NCI-H1105 (cell line): ENCODE measurements at regions not wholly inside any gene's neighbourhood (a gene's known extent, or its start where the extent isn't known, plus 50 kb on each side); places are given as distances from the start of the nearest gene placed in this dataset.
"Not testable (repeated sequence)": the region's sequence is repeated elsewhere in the genome, so short reads cannot be mapped to it uniquely, and the experiment has no call there.

Experiments used
- DNase-seq: peaks from one replicate; lab custom pipeline; 2025; lab: John Stamatoyannopoulos, UW

- DNase-seq: no peak
These were observed 409.3 kb downstream of the AGTPBP1 start for GRCh38 chr9:85332487-85332886.

GRCh38 chr9:85331626-85332025 is 410.1 kb downstream of the AGTPBP1 start:
- no peak for DNase-seq

GRCh38 chr9:85322592-85322991 is 419.2 kb downstream of the AGTPBP1 start:
- no peak for DNase-seq

DNA sequence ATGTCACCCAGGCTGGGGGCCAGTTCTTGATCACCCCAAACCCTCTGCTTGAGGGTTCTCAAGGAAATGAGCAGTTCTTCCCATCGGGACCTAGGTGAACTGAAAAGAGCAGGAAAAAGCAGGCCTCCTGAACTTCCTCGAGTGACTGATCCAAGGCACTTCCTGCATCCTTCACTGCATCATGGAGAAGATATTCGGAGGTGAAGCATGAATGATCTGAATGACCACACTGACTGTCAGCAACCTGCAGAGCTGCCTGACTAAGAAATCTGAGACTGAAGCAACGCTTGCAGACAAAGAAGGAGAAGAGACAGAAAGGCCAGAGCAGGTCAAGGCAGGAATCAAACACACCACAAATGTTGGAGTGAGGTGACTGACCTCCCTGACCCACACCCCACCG is 420.2 kb downstream of the AGTPBP1 start:
- no peak for DNase-seq

- no peak for DNase-seq
These were observed 421.7 kb downstream of the AGTPBP1 start for GRCh38 chr9:85319936-85320656.

DNA sequence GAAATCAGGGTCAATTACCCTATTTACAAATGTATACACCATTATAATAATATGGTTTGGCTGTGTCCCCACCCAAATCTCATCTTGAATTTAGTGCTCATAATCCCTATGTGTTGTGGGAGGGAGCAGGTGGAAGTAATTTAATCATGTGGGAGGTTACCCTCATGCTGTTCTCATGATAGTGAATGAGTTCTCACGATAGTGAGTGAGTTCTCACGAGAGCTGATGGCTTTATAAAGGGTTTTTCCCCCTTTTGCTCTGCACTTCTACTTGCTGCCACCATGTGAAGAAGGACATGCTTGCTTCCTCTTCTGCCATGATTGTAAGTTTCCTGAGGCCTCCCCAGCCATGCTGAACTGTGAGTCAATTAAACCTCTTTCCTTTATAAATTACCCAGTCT is 426.2 kb downstream of the AGTPBP1 start:
- DNase-seq: not testable (repeated sequence)

- DNase-seq: no peak
These were observed 431.2 kb downstream of the AGTPBP1 start for GRCh38 chr9:85310573-85310972.

GRCh38 chr9:85303757-85304134 is 438.0 kb downstream of the AGTPBP1 start:
- no peak for DNase-seq

DNA sequence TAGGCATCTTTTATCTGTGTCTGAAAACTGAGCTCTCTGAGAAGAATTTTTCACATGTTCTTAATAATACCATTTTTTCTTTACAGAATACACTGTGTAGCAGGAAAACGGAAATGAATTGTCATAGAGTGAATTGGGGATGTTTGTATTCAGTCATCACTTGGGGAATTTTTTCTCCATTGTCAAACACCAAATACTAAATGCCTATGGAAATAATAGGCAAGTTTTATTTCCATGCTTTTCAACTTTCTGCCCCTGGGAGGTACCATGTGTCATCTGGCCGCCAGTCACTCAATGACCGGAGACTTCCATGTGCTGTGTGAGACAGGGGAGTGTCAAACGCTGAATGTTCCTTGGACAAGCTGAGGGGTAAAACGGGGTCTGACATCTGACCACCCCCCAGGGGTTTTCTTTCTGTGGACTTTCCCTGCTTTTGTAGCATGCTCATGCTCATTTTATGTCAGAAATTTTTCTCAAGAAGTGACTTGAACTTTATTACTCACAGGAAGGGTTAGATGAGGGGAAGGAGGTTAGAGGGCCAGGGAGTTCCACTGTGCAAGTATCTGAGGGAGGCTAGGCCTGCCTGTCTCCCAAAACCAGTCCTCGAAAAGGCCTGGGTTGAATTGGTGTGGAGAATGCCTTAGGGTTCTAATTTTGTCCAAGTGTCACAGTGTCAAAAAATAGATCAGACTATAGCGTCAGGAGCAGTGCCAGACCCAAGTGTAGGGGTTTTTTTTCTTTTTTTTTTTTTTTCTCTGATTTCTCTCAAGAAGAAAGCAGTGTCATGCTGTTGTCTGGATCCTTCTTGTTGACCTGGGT is 438.6 kb downstream of the AGTPBP1 start:
- no peak for DNase-seq

DNA sequence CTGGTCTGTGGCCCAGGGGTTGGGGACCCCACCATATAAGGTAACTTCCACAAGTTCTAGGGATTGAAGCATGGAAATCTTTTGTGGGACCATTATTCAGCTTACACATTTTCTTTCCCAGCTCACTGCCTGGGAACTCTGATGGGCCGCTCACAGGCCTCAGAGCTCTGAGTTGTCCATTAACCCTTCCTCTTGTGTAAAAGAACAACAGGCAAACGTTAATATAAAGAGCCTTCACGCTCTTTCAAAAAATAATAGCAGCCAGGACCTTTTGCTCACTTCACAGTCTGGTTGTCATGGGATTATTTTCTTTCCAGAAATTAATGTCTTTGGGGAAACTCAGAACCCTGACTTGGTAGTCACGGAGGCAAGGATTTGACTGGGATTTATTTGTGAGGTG is 443.3 kb downstream of the AGTPBP1 start:
- no peak for DNase-seq

GRCh38 chr9:85295244-85295643 is 446.5 kb downstream of the AGTPBP1 start:
- not testable (repeated sequence) for DNase-seq

DNA sequence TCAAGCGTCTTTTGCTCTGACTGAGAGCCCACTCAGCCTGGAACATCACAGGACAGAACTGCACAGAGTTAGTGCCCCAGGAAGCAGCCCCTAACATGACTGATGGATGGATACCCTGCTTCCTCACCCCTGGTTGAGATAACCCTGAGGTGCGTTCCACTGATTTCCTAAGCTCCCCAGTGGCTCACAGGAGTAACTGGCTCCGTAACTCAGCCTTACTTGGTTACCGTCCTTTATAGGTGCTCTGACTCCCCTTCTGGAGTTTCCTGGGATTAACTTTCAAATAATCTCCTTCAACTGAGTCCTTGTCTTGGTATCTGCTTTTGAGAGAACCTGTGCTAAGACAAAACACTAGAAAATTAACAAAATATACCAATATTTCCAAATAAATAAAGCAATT is 449.5 kb downstream of the AGTPBP1 start:
- no peak for DNase-seq

DNA sequence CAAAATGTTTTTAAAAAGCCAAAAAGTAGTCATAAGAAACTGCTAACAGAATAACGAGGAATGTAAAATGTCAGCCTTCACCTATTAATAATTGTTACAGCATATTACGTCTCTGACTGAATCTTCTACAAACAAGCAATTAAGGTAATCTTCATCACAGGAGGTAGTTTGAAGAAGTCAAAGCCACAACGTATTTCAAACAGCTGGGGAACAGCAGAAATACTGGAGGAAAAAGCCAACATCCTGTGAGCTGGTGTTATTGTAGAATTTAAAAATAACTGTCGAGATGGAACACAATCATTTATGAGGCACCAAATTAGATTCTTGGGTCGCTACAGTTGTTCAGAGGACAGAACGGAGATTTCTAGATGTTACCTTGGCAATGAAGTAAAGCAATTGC is 450.5 kb downstream of the AGTPBP1 start:
- no peak for DNase-seq

- no peak for DNase-seq
These were observed 451.7 kb downstream of the AGTPBP1 start for GRCh38 chr9:85290019-85290418.

DNA sequence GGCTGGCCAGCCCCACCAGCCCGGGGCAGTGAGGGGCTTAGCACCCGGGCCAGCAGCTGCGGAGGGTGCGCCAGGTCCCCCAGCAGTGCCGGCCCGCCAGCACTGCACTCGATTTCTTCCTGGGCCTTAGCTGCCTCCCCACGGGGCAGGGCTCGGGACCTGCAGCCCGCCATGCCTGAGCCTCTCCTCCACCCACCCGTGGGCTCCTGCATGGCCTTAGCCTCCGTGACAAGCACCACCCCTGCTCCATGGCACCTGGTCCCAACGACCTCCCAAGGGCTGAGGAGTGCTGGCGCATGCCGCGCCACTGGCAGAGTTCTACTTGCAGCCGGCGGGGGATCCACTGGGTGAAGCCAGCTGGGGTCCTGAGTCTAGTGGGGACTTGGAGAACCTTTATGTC is 452.6 kb downstream of the AGTPBP1 start:
- DNase-seq: no peak

DNA sequence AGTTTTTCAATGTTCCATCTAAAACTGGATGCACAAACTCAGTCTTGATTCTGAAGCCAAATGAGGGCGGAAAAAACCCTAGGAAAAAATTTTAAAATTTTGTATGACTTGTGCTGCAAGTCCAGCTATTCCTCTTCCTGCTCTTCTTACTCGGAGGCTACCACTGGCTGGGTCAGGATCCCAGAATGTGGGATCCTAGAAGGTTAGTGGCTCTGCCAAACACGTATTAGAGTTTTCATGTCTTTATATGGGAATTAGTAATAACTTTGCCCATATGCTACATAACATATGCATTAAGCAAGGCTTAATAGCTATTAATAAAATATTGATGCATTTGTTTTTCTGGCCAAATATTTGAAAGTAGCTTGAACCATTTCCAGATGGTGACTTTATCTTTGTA is 458.3 kb downstream of the AGTPBP1 start:
- DNase-seq: no peak

GRCh38 chr9:85278769-85279168 is 463.0 kb downstream of the AGTPBP1 start:
- no peak for DNase-seq

- no peak for DNase-seq
These were observed 465.0 kb downstream of the AGTPBP1 start for GRCh38 chr9:85276741-85277140.

DNA sequence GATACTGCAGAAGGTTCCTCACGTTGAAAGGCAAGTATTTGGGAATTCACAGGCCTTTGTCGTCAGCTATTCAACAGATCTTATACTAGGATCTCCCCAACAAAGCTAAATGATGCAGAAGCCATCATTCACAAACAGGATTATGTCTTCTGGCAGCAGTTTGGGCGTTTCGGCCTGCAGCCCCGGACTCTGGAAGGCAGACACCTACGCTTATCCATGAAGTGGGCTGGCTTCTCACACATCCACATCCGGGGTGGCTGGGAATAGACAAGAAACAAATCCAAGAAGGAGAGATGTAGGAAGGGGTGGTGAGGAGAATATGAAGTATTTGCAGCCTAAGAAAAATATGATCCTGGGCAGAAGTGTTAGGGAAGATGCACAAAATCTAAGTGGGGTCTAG is 471.9 kb downstream of the AGTPBP1 start:
- no peak for DNase-seq

DNA sequence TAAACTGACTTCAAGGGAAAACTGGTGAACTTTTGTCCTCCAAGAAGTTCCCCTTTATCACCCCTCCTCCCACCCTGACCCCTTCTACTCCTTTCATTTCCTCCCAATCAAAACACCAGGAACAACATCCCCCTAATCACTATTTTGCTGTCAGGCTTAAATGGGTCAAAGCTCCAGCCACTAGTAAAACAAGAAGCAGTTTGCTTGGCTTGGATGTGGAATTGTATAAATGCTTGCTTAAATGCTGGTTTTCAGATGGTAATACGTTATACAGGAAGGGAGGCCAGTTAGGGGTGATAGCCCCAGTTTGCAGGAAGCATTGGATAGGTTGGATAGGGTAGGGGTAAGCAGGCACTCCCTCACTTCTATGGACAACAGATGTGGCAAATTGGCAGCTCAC is 473.6 kb downstream of the AGTPBP1 start:
- no peak for DNase-seq

GRCh38 chr9:85264695-85265094 is 477.1 kb downstream of the AGTPBP1 start:
- DNase-seq: no peak

- no peak for DNase-seq
These were observed 478.5 kb downstream of the AGTPBP1 start for GRCh38 chr9:85263288-85263687.

- DNase-seq: no peak
These were observed 479.4 kb downstream of the AGTPBP1 start for GRCh38 chr9:85262333-85262732.
